A673 (cell line): ENCODE measurements at regions not wholly inside any gene's neighbourhood (a gene's known extent, or its start where the extent isn't known, plus 50 kb on each side); places are given as distances from the start of the nearest gene placed in this dataset.

Experiments used
- EZH2 ChIP-seq: fragments of 200-600 bp; sonication (generic); IDR thresholded peaks from 2 replicates; pipeline ENCODE4 v1.6.1; 2017; ENCODE audit warnings: borderline replicate concordance, low read depth, mild to moderate bottlenecking, mixed read lengths, antibody characterized with exemption, low read length; ENCODE audit not compliant: poor library complexity, severe bottlenecking
- TF ChIP-seq, protein P1 (sequence below): fragments of 300-800, 200-600 bp; sonication (generic); conservative IDR thresholded peaks from 2 replicates; pipeline ENCODE4 v1.5.1; 2017; ENCODE audit warnings: low read depth, mild to moderate bottlenecking, antibody characterized with exemption, low read length, moderate library complexity, mixed read lengths

DNA sequence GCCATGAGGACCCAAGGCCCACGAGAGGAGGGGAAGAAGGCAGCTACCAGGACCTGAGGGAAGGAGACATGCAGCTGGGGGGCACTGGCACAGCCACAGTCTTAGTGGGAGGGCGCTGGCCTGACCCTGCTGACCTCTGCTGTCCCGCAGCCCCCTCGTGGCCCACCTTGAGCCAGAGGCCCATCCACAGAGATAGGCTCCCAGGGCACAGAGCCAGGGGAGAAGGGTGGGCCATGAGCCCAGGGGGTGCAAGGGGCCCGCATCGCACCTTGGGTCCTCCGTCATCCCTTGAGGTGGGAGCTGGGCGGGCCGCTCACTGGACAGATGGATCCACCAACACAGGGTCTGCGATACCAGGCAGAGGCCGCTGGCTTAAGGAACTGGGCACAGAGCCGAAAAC lies 387.7 kb upstream of the PFKP start:
- TF ChIP-seq EZH2 = no peak
- TF ChIP-seq, protein P1, sequence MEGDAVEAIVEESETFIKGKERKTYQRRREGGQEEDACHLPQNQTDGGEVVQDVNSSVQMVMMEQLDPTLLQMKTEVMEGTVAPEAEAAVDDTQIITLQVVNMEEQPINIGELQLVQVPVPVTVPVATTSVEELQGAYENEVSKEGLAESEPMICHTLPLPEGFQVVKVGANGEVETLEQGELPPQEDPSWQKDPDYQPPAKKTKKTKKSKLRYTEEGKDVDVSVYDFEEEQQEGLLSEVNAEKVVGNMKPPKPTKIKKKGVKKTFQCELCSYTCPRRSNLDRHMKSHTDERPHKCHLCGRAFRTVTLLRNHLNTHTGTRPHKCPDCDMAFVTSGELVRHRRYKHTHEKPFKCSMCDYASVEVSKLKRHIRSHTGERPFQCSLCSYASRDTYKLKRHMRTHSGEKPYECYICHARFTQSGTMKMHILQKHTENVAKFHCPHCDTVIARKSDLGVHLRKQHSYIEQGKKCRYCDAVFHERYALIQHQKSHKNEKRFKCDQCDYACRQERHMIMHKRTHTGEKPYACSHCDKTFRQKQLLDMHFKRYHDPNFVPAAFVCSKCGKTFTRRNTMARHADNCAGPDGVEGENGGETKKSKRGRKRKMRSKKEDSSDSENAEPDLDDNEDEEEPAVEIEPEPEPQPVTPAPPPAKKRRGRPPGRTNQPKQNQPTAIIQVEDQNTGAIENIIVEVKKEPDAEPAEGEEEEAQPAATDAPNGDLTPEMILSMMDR = no peak
